ENCODE measurements at regions not wholly inside any gene's neighbourhood (a gene's known extent, or its start where the extent isn't known, plus 50 kb on each side); places are given as distances from the start of the nearest gene placed in this dataset.

GRCh38 chr4:128468123-128468989 lies 180.7 kb upstream of the PGRMC2 start (continued):
- TF ChIP-seq RREB1 (CRISPR knock-in tag; IDR thresholded peaks at IDR 0.05) (no peak), DMBX1 (CRISPR knock-in tag; IDR thresholded peaks at IDR 0.05; ENCODE audit: borderline replicate concordance) (no peak; the same call in 1 of the 2 replicates), REST (IDR thresholded peaks at IDR 0.05; ENCODE audit: borderline replicate concordance) (no peak), REST (CRISPR knock-in tag; IDR thresholded peaks at IDR 0.05; ENCODE audit: low read depth) (no peak), ZNF146 (CRISPR knock-in tag; IDR thresholded peaks at IDR 0.05; ENCODE audit: unreplicated experiment) (no peak), FOXM1 (IDR thresholded peaks at IDR 0.05; ENCODE audit: low read depth) (no peak), FOXM1 (CRISPR knock-in tag; IDR thresholded peaks at IDR 0.05; ENCODE audit: low read depth) (no peak), ZNF717 (CRISPR knock-in tag; IDR thresholded peaks at IDR 0.05) (no peak), ZEB2 (IDR thresholded peaks at IDR 0.05) (no peak), GATAD2A (IDR thresholded peaks at IDR 0.05) (no peak), E2F8 (IDR thresholded peaks at IDR 0.05; ENCODE audit: low read depth, partially characterized antibody) (no peak), NFATC3 (IDR thresholded peaks at IDR 0.05) (no peak)
